ENCODE measurements at regions not wholly inside any gene's neighbourhood (a gene's known extent, or its start where the extent isn't known, plus 50 kb on each side); places are given as distances from the start of the nearest gene placed in this dataset.

DNA sequence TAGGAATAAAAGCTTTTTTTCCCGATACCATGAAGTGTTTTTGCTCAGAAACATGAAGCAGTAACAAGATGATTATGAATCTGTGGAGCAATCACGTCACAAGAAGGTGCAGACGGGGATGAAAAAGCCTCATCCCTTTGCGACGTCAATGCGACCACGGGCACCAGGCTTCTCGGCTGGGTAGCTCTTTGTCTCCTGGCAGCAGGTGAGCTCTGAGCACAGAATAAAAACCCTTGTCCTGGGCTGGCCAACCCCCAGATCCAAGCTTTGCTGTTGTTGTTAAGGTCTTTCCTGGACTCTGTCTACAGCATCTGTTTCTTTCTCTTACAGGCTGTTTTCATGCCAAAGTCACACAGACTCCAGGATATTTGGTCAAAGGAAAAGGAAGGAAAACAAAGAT, 113.8 kb downstream of the ANKRD18B start:
- ChIA-PET POLR2A (interaction anchor here (0.6 kb wide), 1 partner anchor 196 kb away, joined by 4 read pairs; no protein-coding TSS in a partner anchor), CTCF (interaction anchor here (0.6 to 2.0 kb wide), 3 partner anchors 10 to 14 kb away, joined by 3 to 11 read pairs (median 3); no protein-coding TSS in a partner anchor)
- H3K9ac ChIP-seq (replicated peaks; ENCODE audit: extremely low read depth, insufficient read depth, low read length) = no peak overlapping the region
- no peaks in the 10 kb centered on the region for H3K4me1 ChIP-seq (ENCODE audit: control insufficient read depth, extremely low read depth, insufficient read depth, low read length)
- dilution Hi-C loops (cut with MboI; ENCODE audit: extremely low pct_ligation_motif_present, low sequenced_read_pairs) (no loop called here), intact Hi-C loops (cut with micrococcal nuclease) (no loop called here)
- TF ChIP-seq CTCF (IDR thresholded peaks at IDR 0.05; ENCODE audit: extremely low read depth in 1 of 2, insufficient read depth in 1 of 2, low read depth in 1 of 2, low read length in 2 of 2) = no peak
- peak; percentile 42 for TF ChIP-seq EZH2 (IDR thresholded peaks at IDR 0.05; ENCODE audit: borderline replicate concordance, low read depth, low read length, severe bottlenecking)
- DNase-seq (ENCODE audit: low read depth, low spot score) = no peak
- no peak for FAIRE-seq
- no peaks in the 10 kb centered on the region for H3K36me3 ChIP-seq (ENCODE audit: control insufficient read depth in 2 of 2, extremely low read depth in 1 of 2, insufficient read depth in 2 of 2, low read length in 2 of 2)
- H3K4me3 ChIP-seq (replicated peaks in 1 of 3; ENCODE audit: insufficient read depth in 1 of 3, low read depth in 1 of 3, low read length in 3 of 3) = no peak overlapping the region
- H3K27me3 ChIP-seq (ENCODE audit: control insufficient read depth in 2 of 2, insufficient read depth in 2 of 2, low read length in 2 of 2) = peaks cover 34 to 95% of the 10 kb centered on the region in 2 experiments
- no peaks in the 10 kb centered on the region for H3K79me2 ChIP-seq (ENCODE audit: control insufficient read depth, insufficient read depth, low read length)
- H3K27ac ChIP-seq (ENCODE audit: insufficient read depth, low read depth, low read length) = no peak overlapping the region
- H4K20me1 ChIP-seq (replicated peaks; ENCODE audit: control insufficient read depth, extremely low read depth, insufficient read depth, low read length) = no peaks in the 10 kb centered on the region
- BruUV-seq (replicated peaks) = no TSS peak
- no peak overlapping the region for H3K4me2 ChIP-seq (ENCODE audit: insufficient read depth, low read length)
- no peak overlapping the region for H2AFZ ChIP-seq (ENCODE audit: low read depth, low read length)
- H3K9me3 ChIP-seq (replicated peaks; ENCODE audit: control insufficient read depth, insufficient read depth, low read length) = no peaks in the 10 kb centered on the region
- no peaks in the 10 kb centered on the region for H3K9me1 ChIP-seq (replicated peaks; ENCODE audit: control insufficient read depth, extremely low read depth, insufficient read depth, low read length)

- BruUV-seq (replicated peaks) = no TSS peak
- Histone ChIP-seq H3K4me3 (replicated peaks in 1 of 3; ENCODE audit: insufficient read depth in 1 of 3, low read depth in 1 of 3, low read length in 3 of 3) (no peak overlapping the region), H3K36me3 (ENCODE audit: control insufficient read depth in 2 of 2, extremely low read depth in 1 of 2, insufficient read depth in 2 of 2, low read length in 2 of 2) (no peaks in the 10 kb centered on the region), H2AFZ (ENCODE audit: low read depth, low read length) (no peak overlapping the region), H4K20me1 (replicated peaks; ENCODE audit: control insufficient read depth, extremely low read depth, insufficient read depth, low read length) (no peaks in the 10 kb centered on the region), H3K79me2 (ENCODE audit: control insufficient read depth, insufficient read depth, low read length) (no peaks in the 10 kb centered on the region), H3K27me3 (ENCODE audit: control insufficient read depth in 2 of 2, insufficient read depth in 2 of 2, low read length in 2 of 2) (peaks cover 34 to 93% of the 10 kb centered on the region in 2 experiments), H3K9ac (replicated peaks; ENCODE audit: extremely low read depth, insufficient read depth, low read length) (no peak overlapping the region), H3K27ac (ENCODE audit: insufficient read depth, low read depth, low read length) (no peak overlapping the region), H3K4me1 (ENCODE audit: control insufficient read depth, extremely low read depth, insufficient read depth, low read length) (no peaks in the 10 kb centered on the region), H3K9me1 (replicated peaks; ENCODE audit: control insufficient read depth, extremely low read depth, insufficient read depth, low read length) (no peaks in the 10 kb centered on the region), H3K4me2 (ENCODE audit: insufficient read depth, low read length) (no peak overlapping the region), H3K9me3 (replicated peaks; ENCODE audit: control insufficient read depth, insufficient read depth, low read length) (no peaks in the 10 kb centered on the region)
- dilution Hi-C loops (cut with MboI; ENCODE audit: extremely low pct_ligation_motif_present, low sequenced_read_pairs) (no loop called here), intact Hi-C loops (cut with micrococcal nuclease) (no loop called here)
- TF ChIP-seq FOS (IDR thresholded peaks at IDR 0.05; ENCODE audit: borderline replicate concordance, insufficient read depth, low read length) (no peak), POLR2A (IDR thresholded peaks at IDR 0.05; ENCODE audit: low read depth, low read length) (no peak), EZH2 (IDR thresholded peaks at IDR 0.05; ENCODE audit: borderline replicate concordance, low read depth, low read length, severe bottlenecking) (no peak), MAX (IDR thresholded peaks at IDR 0.05; ENCODE audit: insufficient read depth, insufficient read length) (no peak), CTCF (IDR thresholded peaks at IDR 0.05; ENCODE audit: extremely low read depth in 1 of 2, insufficient read depth in 1 of 2, low read depth in 1 of 2, low read length in 2 of 2) (no peak), POLR2AphosphoS5 (IDR thresholded peaks at IDR 0.05; ENCODE audit: insufficient read depth, low read depth, low read length) (no peak), MYC (IDR thresholded peaks at IDR 0.05; ENCODE audit: low read depth, low read length) (no peak), JUN (IDR thresholded peaks at IDR 0.05; ENCODE audit: borderline replicate concordance, insufficient read depth, insufficient read length, low read depth) (no peak), GATA2 (IDR thresholded peaks at IDR 0.05; ENCODE audit: insufficient read depth, insufficient read length, low read depth, low read length) (no peak)
- DNase-seq (ENCODE audit: low read depth, low spot score) (no peak), FAIRE-seq (no peak)
- ChIA-PET CTCF (interaction anchor here (1.0 to 2.0 kb wide), 3 partner anchors 13 to 100 kb away, joined by 3 to 11 read pairs (median 4); no protein-coding TSS in a partner anchor), POLR2A (interaction anchor here (0.6 kb wide), 1 partner anchor 195 kb away, joined by 4 read pairs; no protein-coding TSS in a partner anchor)
Measured at GRCh38 chr9:33638391-33638915, 114.4 kb downstream of the ANKRD18B start.

Measured in endothelial cell of umbilical vein (primary cell).